K562 (cell line): ENCODE measurements at regions not wholly inside any gene's neighbourhood (a gene's known extent, or its start where the extent isn't known, plus 50 kb on each side); places are given as distances from the start of the nearest gene placed in this dataset.

Experiments
- ATAC-seq: fragments of 200-7000 bp; cut with Tn5 transposase; 3 replicates; pipeline ENCODE4 v1.9.1; 2020; ENCODE audit warnings: moderate library complexity
- BruUV-seq: library from RNA; stranded (reverse); fragments of 400-500 nt; replicated peaks from 2 replicates; lab custom pipeline; 2021; lab: Mats Ljungman, UMichigan
- CTCF ChIA-PET: fragments of 300-600 bp; formaldehyde crosslinking; extraction: SDS; loops from one replicate; lab custom pipeline; 2021; ENCODE audit warnings: low intra/inter-chr PET ratio; lab: Yijun Ruan, JAX
- POLR2A ChIA-PET: fragments of 300-600, 350-650 bp; sonication (Branson Sonifier 250); formaldehyde crosslinking; extraction: SDS; loops from one replicate; lab custom pipeline; 2021; ENCODE audit warnings: antibody characterized with exemption, inconsistent platforms; lab: Yijun Ruan, JAX
- DNase-seq, 4 experiments: peaks; one replicate each; pipeline versions ENCODE4 v3.0.0 to v3.0.0-alpha.2; 2011 to 2018; ENCODE audit warnings: low spot score in 3 of 4, mixed read lengths in 3 of 4; ENCODE audit errors: extremely low read depth in 1 of 4
- FAIRE-seq: peaks from 2 replicates; lab custom pipeline; 2011; peaks lifted over from hg19 to GRCh38; lab: Jason Lieb, UNC
- H2AFZ ChIP-seq: 2 replicates; pipeline ENCODE4 v1.6.0; 2011; ENCODE audit warnings: low read depth, low read length, control low read depth, inconsistent platforms
- H3K27ac ChIP-seq: fragments of 200-600 bp; 3 replicates; pipeline ENCODE4 v1.8.0; 2011; ENCODE audit warnings: low read depth, mild to moderate bottlenecking, control low read depth, inconsistent platforms, low read length, moderate library complexity, mixed read lengths; ENCODE audit errors: extremely low read depth
- H3K27me3 ChIP-seq, 2 experiments: fragments of 300-600 bp in 1 of 2; 2 replicates in 1 of 2; 3 replicates in 1 of 2; pipeline versions ENCODE4 v1.6.0 to v1.8.0; 2011; ENCODE audit warnings: inconsistent platforms in 2 of 2, low read length in 2 of 2, mild to moderate bottlenecking in 1 of 2, mixed read lengths in 1 of 2, moderate library complexity in 1 of 2; ENCODE audit not compliant: control insufficient read depth in 2 of 2, insufficient read depth in 2 of 2
- H3K36me3 ChIP-seq: fragments of 300-600 bp; 3 replicates; pipeline ENCODE4 v1.8.0; 2011; ENCODE audit warnings: mild to moderate bottlenecking, low read length, inconsistent platforms; ENCODE audit not compliant: control insufficient read depth, insufficient read depth
- H3K4me1 ChIP-seq, 2 experiments: fragments of 200-600 bp in 1 of 2; replicated peaks in 1 of 2; 2 replicates in 1 of 2; 3 replicates in 1 of 2; pipeline versions ENCODE4 v1.5.1 to v1.8.0; 2011; ENCODE audit warnings: inconsistent platforms in 2 of 2, low read length in 2 of 2, mild to moderate bottlenecking in 1 of 2, mixed read lengths in 1 of 2, moderate library complexity in 1 of 2; ENCODE audit not compliant: control insufficient read depth in 2 of 2, insufficient read depth in 2 of 2
- H3K4me2 ChIP-seq: 2 replicates; pipeline ENCODE4 v1.6.1; 2011; ENCODE audit warnings: low read length, control low read depth, inconsistent platforms, mixed read lengths; ENCODE audit not compliant: insufficient read depth
- H3K4me3 ChIP-seq: fragments of 200-600 bp; sonication (generic), shearing (Covaris generic); 2 replicates; pipeline ENCODE4 v1.5.1; 2016; ENCODE audit warnings: control low read depth, inconsistent platforms
- H3K79me2 ChIP-seq: fragments of 200-600 bp; 3 replicates; pipeline ENCODE4 v1.8.0; 2011; ENCODE audit warnings: low read length, inconsistent platforms; ENCODE audit not compliant: control insufficient read depth, insufficient read depth
- H3K9ac ChIP-seq, 2 experiments: 2 replicates each; pipeline versions ENCODE4 v1.6.0 to v1.6.1; 2011; ENCODE audit warnings: low read depth in 2 of 2, low read length in 2 of 2, control low read depth in 1 of 2, inconsistent platforms in 1 of 2, mild to moderate bottlenecking in 1 of 2, mixed read lengths in 1 of 2; ENCODE audit not compliant: insufficient read depth in 1 of 2
- H3K9me1 ChIP-seq: one replicate; pipeline ENCODE4 v1.6.0; 2011; ENCODE audit warnings: inconsistent platforms, mild to moderate bottlenecking, low read length, moderate library complexity; ENCODE audit not compliant: control insufficient read depth, insufficient read depth
- H3K9me3 ChIP-seq: replicated peaks from 2 replicates; pipeline ENCODE4 v1.5.1; 2011; ENCODE audit warnings: low read depth, low read length, inconsistent platforms; ENCODE audit not compliant: control insufficient read depth, insufficient read depth
- H4K20me1 ChIP-seq: replicated peaks from 2 replicates; pipeline ENCODE4 v1.6.1; 2011; ENCODE audit warnings: low read length, inconsistent platforms, mixed read lengths; ENCODE audit not compliant: control insufficient read depth, insufficient read depth
- DACH1 ChIP-seq: fragments of 450-650 bp; IDR thresholded peaks from 2 replicates; pipeline ENCODE4 v1.6.1; 2018; ENCODE audit not compliant: partially characterized antibody
- ESRRB ChIP-seq: fragments of 250-450 bp; sonication (Bioruptor Pico); IDR thresholded peaks from 2 replicates; pipeline ENCODE4 v1.5.0; 2020; ENCODE audit warnings: mild to moderate bottlenecking, moderate library complexity, borderline replicate concordance
- MEF2A ChIP-seq: IDR thresholded peaks from 2 replicates; pipeline ENCODE4 v1.6.1; 2011; ENCODE audit warnings: low read depth, mild to moderate bottlenecking, low read length, moderate library complexity; ENCODE audit not compliant: control insufficient read depth
- NFIX ChIP-seq: fragments of 250-450 bp; sonication (Bioruptor Pico); IDR thresholded peaks from 2 replicates; pipeline ENCODE4 v1.4.0; 2020; ENCODE audit warnings: low read depth, mild to moderate bottlenecking, moderate library complexity
- NR3C1 ChIP-seq: sonication (generic); formaldehyde crosslinking; IDR thresholded peaks from 2 replicates; pipeline ENCODE4 v1.8.1; 2022; ENCODE audit warnings: missing genetic modification reagents
- POLR2H ChIP-seq: IDR thresholded peaks from 2 replicates; pipeline ENCODE4 v1.6.1; 2016; ENCODE audit warnings: missing genetic modification characterization, low read depth, mild to moderate bottlenecking, control low read depth, missing compliant biosample characterization, moderate library complexity
- SMAD3 ChIP-seq: fragments of 450-650 bp; formaldehyde crosslinking; conservative IDR thresholded peaks from 2 replicates; pipeline ENCODE4 v1.4.0; 2020; ENCODE audit warnings: mild to moderate bottlenecking
- SMARCC2 ChIP-seq: fragments of 450-650 bp; IDR thresholded peaks from 2 replicates; pipeline ENCODE4 v1.6.1; 2017; ENCODE audit warnings: antibody characterized with exemption, moderate library complexity, mild to moderate bottlenecking, low read depth
- TBP ChIP-seq: optimal IDR thresholded peaks from 2 replicates; pipeline ENCODE3; 2011; ENCODE audit warnings: low read depth, low read length, improper control_type of control experiment
- TFAM ChIP-seq: fragments of 250-450 bp; sonication (Bioruptor Pico); conservative IDR thresholded peaks from 2 replicates; pipeline ENCODE4 v1.5.0; 2021; ENCODE audit warnings: mild to moderate bottlenecking, moderate library complexity
- ZBTB8A ChIP-seq: fragments of 450-650 bp; IDR thresholded peaks from 2 replicates; pipeline ENCODE4 v1.6.1; 2018; ENCODE audit warnings: mild to moderate bottlenecking, moderate library complexity; ENCODE audit not compliant: partially characterized antibody
- ZFP36 ChIP-seq: fragments of 150-350 bp; IDR thresholded peaks from 2 replicates; pipeline ENCODE4 v1.6.1; 2018; ENCODE audit warnings: low read length, low read depth; ENCODE audit not compliant: partially characterized antibody
- ZNF324 ChIP-seq: fragments of 250-450 bp; sonication (Bioruptor Pico); IDR thresholded peaks from 2 replicates; pipeline ENCODE4 v1.4.0; 2020; ENCODE audit warnings: mild to moderate bottlenecking
- ZNF41 ChIP-seq: fragments of 250-450 bp; sonication (Bioruptor Pico); conservative IDR thresholded peaks from 2 replicates; pipeline ENCODE4 v1.4.0; 2020; ENCODE audit warnings: mild to moderate bottlenecking
- WGBS: fragments of 100-300 bp; shearing (Covaris generic); methylation state at CpG from one replicate; pipeline ENCODE4 v1.1.6; 2016; ENCODE audit warnings: low coverage, mixed read lengths; ENCODE audit not compliant: insufficient coverage; ENCODE audit errors: missing lambda C conversion rate; 5-methylcytosine and 5-hydroxymethylcytosine counted together
- in situ Hi-C: fragments of 300-500 bp; cut with MboI; formaldehyde crosslinking; loops from 4 replicates; pipeline ENCODE4 v1.15.0; 2018; ENCODE audit warnings: inconsistent platforms, mixed read lengths
- intact Hi-C: fragments of 100-400 bp; cut with micrococcal nuclease; formaldehyde crosslinking; loops from 2 replicates; pipeline ENCODE4 v1.14.2; 2022
- TF ChIP-seq, protein P1 (sequence below): fragments of 450-650 bp; conservative IDR thresholded peaks from 2 replicates; pipeline ENCODE4 v1.6.1; 2016; ENCODE audit warnings: missing genetic modification characterization, low read depth, mild to moderate bottlenecking, control low read depth, missing compliant biosample characterization
- TF ChIP-seq, protein P2 (sequence below): fragments of 450-650 bp; formaldehyde crosslinking; IDR thresholded peaks from 2 replicates; pipeline ENCODE4 v1.4.0; 2020; ENCODE audit warnings: mild to moderate bottlenecking, mixed read lengths
- TF ChIP-seq, protein P3 (sequence below): sonication (generic); formaldehyde crosslinking; IDR thresholded peaks from 2 replicates; pipeline ENCODE4 v1.8.0; 2023; ENCODE audit warnings: mild to moderate bottlenecking, missing genetic modification reagents

- no peak for DNase-seq
- H3K79me2 ChIP-seq: no peaks in the 10 kb centered on the region
- H2AFZ ChIP-seq: no peak overlapping the region
- CTCF ChIA-PET: no interaction called here
- WGBS: 10% methylated on average over 1 of the region's 1 CpG
- FAIRE-seq: no peak
- TF ChIP-seq, protein P1, sequence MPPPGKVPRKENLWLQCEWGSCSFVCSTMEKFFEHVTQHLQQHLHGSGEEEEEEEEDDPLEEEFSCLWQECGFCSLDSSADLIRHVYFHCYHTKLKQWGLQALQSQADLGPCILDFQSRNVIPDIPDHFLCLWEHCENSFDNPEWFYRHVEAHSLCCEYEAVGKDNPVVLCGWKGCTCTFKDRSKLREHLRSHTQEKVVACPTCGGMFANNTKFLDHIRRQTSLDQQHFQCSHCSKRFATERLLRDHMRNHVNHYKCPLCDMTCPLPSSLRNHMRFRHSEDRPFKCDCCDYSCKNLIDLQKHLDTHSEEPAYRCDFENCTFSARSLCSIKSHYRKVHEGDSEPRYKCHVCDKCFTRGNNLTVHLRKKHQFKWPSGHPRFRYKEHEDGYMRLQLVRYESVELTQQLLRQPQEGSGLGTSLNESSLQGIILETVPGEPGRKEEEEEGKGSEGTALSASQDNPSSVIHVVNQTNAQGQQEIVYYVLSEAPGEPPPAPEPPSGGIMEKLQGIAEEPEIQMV (tag): no peak
- TF ChIP-seq ZNF324 (no peak), ESRRB (no peak), POLR2H (tag) (no peak), SMARCC2 (no peak), SMAD3 (no peak), TBP (no peak), ZBTB8A (no peak), DACH1 (no peak), ZNF41 (CRISPR knock-in tag) (no peak), MEF2A (no peak), ZFP36 (no peak), TFAM (CRISPR knock-in tag) (no peak), NFIX (no peak), NR3C1 (CRISPR knock-in tag) (no peak)
- TF ChIP-seq, protein P2, sequence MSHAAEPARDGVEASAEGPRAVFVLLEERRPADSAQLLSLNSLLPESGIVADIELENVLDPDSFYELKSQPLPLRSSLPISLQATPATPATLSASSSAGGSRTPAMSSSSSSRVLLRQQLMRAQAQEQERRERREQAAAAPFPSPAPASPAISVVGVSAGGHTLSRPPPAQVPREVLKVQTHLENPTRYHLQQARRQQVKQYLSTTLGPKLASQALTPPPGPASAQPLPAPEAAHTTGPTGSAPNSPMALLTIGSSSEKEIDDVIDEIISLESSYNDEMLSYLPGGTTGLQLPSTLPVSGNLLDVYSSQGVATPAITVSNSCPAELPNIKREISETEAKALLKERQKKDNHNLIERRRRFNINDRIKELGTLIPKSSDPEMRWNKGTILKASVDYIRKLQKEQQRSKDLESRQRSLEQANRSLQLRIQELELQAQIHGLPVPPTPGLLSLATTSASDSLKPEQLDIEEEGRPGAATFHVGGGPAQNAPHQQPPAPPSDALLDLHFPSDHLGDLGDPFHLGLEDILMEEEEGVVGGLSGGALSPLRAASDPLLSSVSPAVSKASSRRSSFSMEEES (CRISPR knock-in tag): no peak
- TF ChIP-seq, protein P3, sequence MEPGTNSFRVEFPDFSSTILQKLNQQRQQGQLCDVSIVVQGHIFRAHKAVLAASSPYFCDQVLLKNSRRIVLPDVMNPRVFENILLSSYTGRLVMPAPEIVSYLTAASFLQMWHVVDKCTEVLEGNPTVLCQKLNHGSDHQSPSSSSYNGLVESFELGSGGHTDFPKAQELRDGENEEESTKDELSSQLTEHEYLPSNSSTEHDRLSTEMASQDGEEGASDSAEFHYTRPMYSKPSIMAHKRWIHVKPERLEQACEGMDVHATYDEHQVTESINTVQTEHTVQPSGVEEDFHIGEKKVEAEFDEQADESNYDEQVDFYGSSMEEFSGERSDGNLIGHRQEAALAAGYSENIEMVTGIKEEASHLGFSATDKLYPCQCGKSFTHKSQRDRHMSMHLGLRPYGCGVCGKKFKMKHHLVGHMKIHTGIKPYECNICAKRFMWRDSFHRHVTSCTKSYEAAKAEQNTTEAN (CRISPR knock-in tag): no peak
- no peaks in the 10 kb centered on the region for H3K36me3 ChIP-seq
- in situ Hi-C loops: no loop called here
- peaks cover 3% of the 10 kb centered on the region; the same call in 1 of the 2 replicates for H4K20me1 ChIP-seq
- H3K9me3 ChIP-seq: no peaks in the 10 kb centered on the region
- no peak overlapping the region for H3K4me3 ChIP-seq
- intact Hi-C loops: no loop called here
- H3K27ac ChIP-seq: no peak overlapping the region
- H3K27me3 ChIP-seq: no peaks in the 10 kb centered on the region
- ATAC-seq: no peak
- BruUV-seq: no TSS peak
- peaks cover 6 to 23% of the 10 kb centered on the region in 2 experiments; a peak in 2 of 5 replicates for H3K4me1 ChIP-seq
- H3K4me2 ChIP-seq: no peak overlapping the region
- no peak overlapping the region for H3K9ac ChIP-seq
- POLR2A ChIA-PET: interaction anchor here (0.6 to 1.0 kb wide), 3 partner anchors 14 to 318 kb away, joined by 3 read pairs; no protein-coding TSS in a partner anchor
- H3K9me1 ChIP-seq: no peaks in the 10 kb centered on the region
These were observed 65.9 kb upstream of the SPOPL start for GRCh38 chr2:138435701-138436100.
